Heart left ventricle (tissue), 13 donors: ENCODE measurements at regions not wholly inside any gene's neighbourhood (a gene's known extent, or its start where the extent isn't known, plus 50 kb on each side); places are given as distances from the start of the nearest gene placed in this dataset.

Source experiments
- POLR2A ChIP-seq, 2 donors: fragments of 450-650 bp; IDR thresholded peaks; one replicate each; pipeline ENCODE4 v1.6.1; 2017; ENCODE audit warnings: antibody characterized with exemption in 2 of 2, mild to moderate bottlenecking in 2 of 2, moderate library complexity in 2 of 2
- TF ChIP-seq, protein P1 (sequence below), 12 donors: fragments of 200-600 bp; sonication (generic) in 4 of 12; IDR thresholded peaks; one replicate each; pipeline versions ENCODE4 v1.5.0 to v1.8.0; 2018 to 2022; ENCODE audit warnings: antibody characterized with exemption in 12 of 12, mild to moderate bottlenecking in 5 of 12
- donor health status: ischemic (EF 13 %, LVEDD 7.1; RV severe dilation, severe dysfunction).
- donor health status: DM: no; HTN: yes; CAD: no.
- donor health status: DM: no; HTN: no; CAD: no.
- donor health status: ischemic (EF 25% LVEDD 6.9; RV normal size, moderate dysfunction).
- donor health status: ischemic (EF 25% LVEDD 5.7; RV mildly dilated, moderate dysfunction).
- donor health status: ischemic (EF 35%, LVEDD 5.7; RV mildly dilated, moderate dysfunction).
- donor health status: nonischemic (EF 11% LVEDD 7.7; RV severe dilation, severe dysfunction).
- donor health status: DM: yes; HTN: yes; CAD: no.
- donor health status: PGD.
- donor health status: ischemic (EF 29% LVEDD 5.4; RV normal size, mild dysfunction).
- donor health status: nonischemic (EF 23%, LVEDD 6.1; RV moderate dilation, normal function).

DNA sequence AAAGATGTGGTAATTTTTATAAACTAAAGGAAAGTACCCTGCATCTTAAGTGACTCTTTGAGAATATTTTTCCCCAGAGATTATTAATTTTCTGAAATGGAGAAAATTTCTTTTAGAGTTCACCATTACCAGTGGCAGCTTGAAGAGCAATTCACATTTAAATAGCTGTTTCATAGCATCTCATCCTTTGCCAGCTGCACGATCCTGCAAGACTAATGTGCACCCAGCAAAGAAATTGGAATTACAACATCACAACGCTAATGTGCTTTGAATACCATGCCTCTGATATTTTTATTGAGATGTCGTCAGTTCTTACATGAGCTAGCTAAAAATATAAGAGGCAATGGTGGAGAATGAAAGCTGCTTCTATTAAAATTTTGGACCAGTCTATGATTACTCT lies 423.5 kb downstream of the TAF11L14 start:
- TF ChIP-seq POLR2A (IDR thresholded peaks at IDR 0.05): no peak
- TF ChIP-seq, protein P1, sequence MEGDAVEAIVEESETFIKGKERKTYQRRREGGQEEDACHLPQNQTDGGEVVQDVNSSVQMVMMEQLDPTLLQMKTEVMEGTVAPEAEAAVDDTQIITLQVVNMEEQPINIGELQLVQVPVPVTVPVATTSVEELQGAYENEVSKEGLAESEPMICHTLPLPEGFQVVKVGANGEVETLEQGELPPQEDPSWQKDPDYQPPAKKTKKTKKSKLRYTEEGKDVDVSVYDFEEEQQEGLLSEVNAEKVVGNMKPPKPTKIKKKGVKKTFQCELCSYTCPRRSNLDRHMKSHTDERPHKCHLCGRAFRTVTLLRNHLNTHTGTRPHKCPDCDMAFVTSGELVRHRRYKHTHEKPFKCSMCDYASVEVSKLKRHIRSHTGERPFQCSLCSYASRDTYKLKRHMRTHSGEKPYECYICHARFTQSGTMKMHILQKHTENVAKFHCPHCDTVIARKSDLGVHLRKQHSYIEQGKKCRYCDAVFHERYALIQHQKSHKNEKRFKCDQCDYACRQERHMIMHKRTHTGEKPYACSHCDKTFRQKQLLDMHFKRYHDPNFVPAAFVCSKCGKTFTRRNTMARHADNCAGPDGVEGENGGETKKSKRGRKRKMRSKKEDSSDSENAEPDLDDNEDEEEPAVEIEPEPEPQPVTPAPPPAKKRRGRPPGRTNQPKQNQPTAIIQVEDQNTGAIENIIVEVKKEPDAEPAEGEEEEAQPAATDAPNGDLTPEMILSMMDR (IDR thresholded peaks at IDR 0.05): no peak
